Ishikawa (cell line): ENCODE measurements at regions not wholly inside any gene's neighbourhood (a gene's known extent, or its start where the extent isn't known, plus 50 kb on each side); places are given as distances from the start of the nearest gene placed in this dataset.
A peak's percentile ranks its signal among the peaks of the same experiment; 100 is the strongest.

Source experiments
- CEBPB ChIP-seq: IDR thresholded peaks from 2 replicates; pipeline ENCODE4 v1.6.1; 2012
- CREB1 ChIP-seq: IDR thresholded peaks from 2 replicates; pipeline ENCODE4 v1.6.1; 2012; ENCODE audit warnings: low read depth
- EGR1 ChIP-seq: IDR thresholded peaks from 2 replicates; pipeline ENCODE4 v1.6.1; 2012
- EP300 ChIP-seq: IDR thresholded peaks from 2 replicates; pipeline ENCODE4 v1.6.1; 2012; ENCODE audit warnings: borderline replicate concordance
- FOXM1 ChIP-seq: IDR thresholded peaks from 2 replicates; pipeline ENCODE4 v1.6.1; 2012; ENCODE audit warnings: low read depth, borderline replicate concordance
- NFIC ChIP-seq: IDR thresholded peaks from 2 replicates; pipeline ENCODE4 v1.6.1; 2012
- RAD21 ChIP-seq: IDR thresholded peaks from 2 replicates; pipeline ENCODE4 v1.6.1; 2012; ENCODE audit warnings: low read depth
- TAF1 ChIP-seq: IDR thresholded peaks from 2 replicates; pipeline ENCODE4 v1.6.1; 2012; ENCODE audit warnings: low read depth, mild to moderate bottlenecking
- TCF12 ChIP-seq: IDR thresholded peaks from 2 replicates; pipeline ENCODE4 v1.6.1; 2012; ENCODE audit warnings: low read depth
- TEAD4 ChIP-seq: IDR thresholded peaks from 2 replicates; pipeline ENCODE4 v1.6.1; 2012
- USF1 ChIP-seq: IDR thresholded peaks from 2 replicates; pipeline ENCODE4 v1.6.1; 2012
- YY1 ChIP-seq: IDR thresholded peaks from 2 replicates; pipeline ENCODE4 v1.6.1; 2012; ENCODE audit warnings: low read depth
- ZBTB7A ChIP-seq: IDR thresholded peaks from 2 replicates; pipeline ENCODE4 v1.6.1; 2012; ENCODE audit warnings: low read depth
- TF ChIP-seq, protein P1 (sequence below): IDR thresholded peaks from 2 replicates; pipeline ENCODE4 v1.6.1; 2012
- TF ChIP-seq, protein P2 (sequence below): IDR thresholded peaks from 2 replicates; pipeline ENCODE4 v1.6.1; 2012; ENCODE audit warnings: low read depth, mild to moderate bottlenecking

DNA sequence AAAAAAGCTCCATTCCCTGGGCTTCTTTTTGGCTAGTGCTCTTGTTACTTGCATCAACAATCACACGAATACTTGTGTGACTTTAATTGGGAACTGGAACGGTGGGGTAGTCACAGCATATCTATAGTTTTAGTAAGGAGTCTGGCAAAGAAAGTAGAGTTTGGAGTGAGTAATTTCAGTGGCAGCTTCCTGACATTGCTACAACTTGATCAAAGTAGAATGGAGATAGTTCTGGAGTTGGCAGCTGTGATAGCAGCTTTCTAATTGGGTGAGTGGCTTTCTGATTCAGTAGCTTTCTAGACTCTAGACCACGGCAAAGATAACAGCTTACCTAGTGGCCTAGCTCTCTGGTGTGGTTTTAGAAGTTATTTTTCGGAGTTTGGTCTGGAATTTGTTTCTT is 475.0 kb downstream of the TUSC7 start:
- TF ChIP-seq NFIC (no peak), TEAD4 (no peak), ZBTB7A (no peak), CREB1 (no peak), EP300 (no peak), YY1 (no peak), CEBPB (no peak), RAD21 (no peak), TCF12 (no peak), EGR1 (no peak), TAF1 (no peak)
- TF ChIP-seq, protein P1, sequence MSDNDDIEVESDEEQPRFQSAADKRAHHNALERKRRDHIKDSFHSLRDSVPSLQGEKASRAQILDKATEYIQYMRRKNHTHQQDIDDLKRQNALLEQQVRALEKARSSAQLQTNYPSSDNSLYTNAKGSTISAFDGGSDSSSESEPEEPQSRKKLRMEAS: no peak
- TF ChIP-seq, protein P2, sequence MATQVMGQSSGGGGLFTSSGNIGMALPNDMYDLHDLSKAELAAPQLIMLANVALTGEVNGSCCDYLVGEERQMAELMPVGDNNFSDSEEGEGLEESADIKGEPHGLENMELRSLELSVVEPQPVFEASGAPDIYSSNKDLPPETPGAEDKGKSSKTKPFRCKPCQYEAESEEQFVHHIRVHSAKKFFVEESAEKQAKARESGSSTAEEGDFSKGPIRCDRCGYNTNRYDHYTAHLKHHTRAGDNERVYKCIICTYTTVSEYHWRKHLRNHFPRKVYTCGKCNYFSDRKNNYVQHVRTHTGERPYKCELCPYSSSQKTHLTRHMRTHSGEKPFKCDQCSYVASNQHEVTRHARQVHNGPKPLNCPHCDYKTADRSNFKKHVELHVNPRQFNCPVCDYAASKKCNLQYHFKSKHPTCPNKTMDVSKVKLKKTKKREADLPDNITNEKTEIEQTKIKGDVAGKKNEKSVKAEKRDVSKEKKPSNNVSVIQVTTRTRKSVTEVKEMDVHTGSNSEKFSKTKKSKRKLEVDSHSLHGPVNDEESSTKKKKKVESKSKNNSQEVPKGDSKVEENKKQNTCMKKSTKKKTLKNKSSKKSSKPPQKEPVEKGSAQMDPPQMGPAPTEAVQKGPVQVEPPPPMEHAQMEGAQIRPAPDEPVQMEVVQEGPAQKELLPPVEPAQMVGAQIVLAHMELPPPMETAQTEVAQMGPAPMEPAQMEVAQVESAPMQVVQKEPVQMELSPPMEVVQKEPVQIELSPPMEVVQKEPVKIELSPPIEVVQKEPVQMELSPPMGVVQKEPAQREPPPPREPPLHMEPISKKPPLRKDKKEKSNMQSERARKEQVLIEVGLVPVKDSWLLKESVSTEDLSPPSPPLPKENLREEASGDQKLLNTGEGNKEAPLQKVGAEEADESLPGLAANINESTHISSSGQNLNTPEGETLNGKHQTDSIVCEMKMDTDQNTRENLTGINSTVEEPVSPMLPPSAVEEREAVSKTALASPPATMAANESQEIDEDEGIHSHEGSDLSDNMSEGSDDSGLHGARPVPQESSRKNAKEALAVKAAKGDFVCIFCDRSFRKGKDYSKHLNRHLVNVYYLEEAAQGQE: no peak

DNA sequence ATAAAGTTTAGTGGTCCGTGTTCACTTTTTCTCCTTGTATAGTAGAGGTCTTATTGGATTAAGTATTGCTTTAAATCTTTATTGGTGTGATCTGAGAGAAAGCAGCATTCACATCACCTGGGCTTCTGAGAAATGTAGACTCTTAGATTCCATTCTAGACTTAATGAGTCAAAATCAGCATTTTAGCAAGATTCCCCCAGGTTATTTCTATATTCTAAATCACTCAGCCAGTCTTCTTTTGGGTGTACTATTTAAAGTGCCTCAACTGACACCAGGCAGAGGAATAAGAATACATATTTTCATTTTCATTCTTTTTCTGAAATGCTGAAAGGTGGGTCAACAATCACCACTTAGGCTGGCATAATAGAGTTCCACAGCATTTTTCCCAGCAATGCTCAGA is 481.7 kb downstream of the TUSC7 start:
- no peak for TF ChIP-seq USF1

GRCh38 chr3:117192888-117193287 is 483.3 kb downstream of the TUSC7 start:
- TF ChIP-seq TEAD4: no peak
- TF ChIP-seq, protein P2: no peak
- TF ChIP-seq NFIC: no peak
- TF ChIP-seq CREB1: no peak
- TF ChIP-seq FOXM1: no peak
- no peak for TF ChIP-seq EGR1
- TF ChIP-seq TCF12: no peak
- TF ChIP-seq TAF1: no peak
- no peak for TF ChIP-seq EP300
- no peak for TF ChIP-seq USF1
- TF ChIP-seq, protein P1: no peak
- TF ChIP-seq CEBPB: no peak

DNA sequence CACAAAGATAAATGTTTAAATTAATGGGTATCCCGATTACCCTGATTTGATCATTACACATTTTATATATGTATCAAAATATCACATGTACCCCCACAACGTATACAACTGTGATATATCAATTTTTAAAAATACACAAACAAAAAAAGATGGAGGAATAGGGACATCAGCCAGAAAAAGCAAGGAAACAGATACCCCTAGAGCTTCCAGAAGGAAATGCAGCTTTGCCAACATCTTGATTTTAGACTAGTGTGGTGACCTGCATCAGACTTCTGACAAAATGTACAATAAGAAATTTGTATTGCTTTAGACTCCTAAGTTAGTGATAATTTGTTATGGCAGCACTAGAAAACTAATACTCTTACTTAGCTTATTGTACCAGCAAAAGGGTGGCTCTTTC is 483.8 kb downstream of the TUSC7 start:
- TF ChIP-seq RAD21 (peak; percentile 52; the same call in 1 of the 2 replicates), USF1 (no peak)

- TF ChIP-seq YY1 (no peak), EP300 (no peak), CREB1 (no peak), TAF1 (no peak), ZBTB7A (no peak)
These were observed 485.5 kb downstream of the TUSC7 start for GRCh38 chr3:117195034-117195433.

GRCh38 chr3:117200962-117201361 is 491.4 kb downstream of the TUSC7 start:
- TF ChIP-seq TCF12 (no peak), TAF1 (no peak), TEAD4 (no peak), NFIC (no peak), CREB1 (no peak), FOXM1 (no peak), CEBPB (no peak), EP300 (no peak), USF1 (no peak)
- TF ChIP-seq, protein P2: no peak
